ENCODE measurements at regions not wholly inside any gene's neighbourhood (a gene's known extent, or its start where the extent isn't known, plus 50 kb on each side); places are given as distances from the start of the nearest gene placed in this dataset.
A peak's percentile ranks its signal among the peaks of the same experiment; 100 is the strongest.

GRCh38 chr6:92176666-92177065 is 1242.7 kb downstream of the EPHA7 start:
- H3K27me3 ChIP-seq (ENCODE audit: control insufficient read depth in 3 of 3, insufficient read depth in 3 of 3, low read length in 2 of 3), result no peaks in the 10 kb centered on the region
- no peak overlapping the region for H3K9ac ChIP-seq (ENCODE audit: insufficient read depth in 1 of 2, low read length in 2 of 2)
- ATAC-seq (ENCODE audit: insufficient read depth, low FRiP score) (no peak), DNase-seq (peak in 1 of 3 donors; percentile 25)
- no peaks in the 10 kb centered on the region for H3K4me1 ChIP-seq (ENCODE audit: control insufficient read depth in 5 of 5, insufficient read depth in 5 of 5, low read length in 5 of 5)
- H3K4me3 ChIP-seq, result no peak overlapping the region
- H3K36me3 ChIP-seq (ENCODE audit: control insufficient read depth in 4 of 4, insufficient read depth in 4 of 4, low read length in 4 of 4), result no peaks in the 10 kb centered on the region
- no peaks in the 10 kb centered on the region for H3K9me3 ChIP-seq (ENCODE audit: control insufficient read depth in 4 of 4, insufficient read depth in 3 of 4, low read length in 3 of 4)
- 47 to 58% methylated on average over 1 of the region's 1 CpG for WGBS, 2 donors
- TF ChIP-seq, protein P1, sequence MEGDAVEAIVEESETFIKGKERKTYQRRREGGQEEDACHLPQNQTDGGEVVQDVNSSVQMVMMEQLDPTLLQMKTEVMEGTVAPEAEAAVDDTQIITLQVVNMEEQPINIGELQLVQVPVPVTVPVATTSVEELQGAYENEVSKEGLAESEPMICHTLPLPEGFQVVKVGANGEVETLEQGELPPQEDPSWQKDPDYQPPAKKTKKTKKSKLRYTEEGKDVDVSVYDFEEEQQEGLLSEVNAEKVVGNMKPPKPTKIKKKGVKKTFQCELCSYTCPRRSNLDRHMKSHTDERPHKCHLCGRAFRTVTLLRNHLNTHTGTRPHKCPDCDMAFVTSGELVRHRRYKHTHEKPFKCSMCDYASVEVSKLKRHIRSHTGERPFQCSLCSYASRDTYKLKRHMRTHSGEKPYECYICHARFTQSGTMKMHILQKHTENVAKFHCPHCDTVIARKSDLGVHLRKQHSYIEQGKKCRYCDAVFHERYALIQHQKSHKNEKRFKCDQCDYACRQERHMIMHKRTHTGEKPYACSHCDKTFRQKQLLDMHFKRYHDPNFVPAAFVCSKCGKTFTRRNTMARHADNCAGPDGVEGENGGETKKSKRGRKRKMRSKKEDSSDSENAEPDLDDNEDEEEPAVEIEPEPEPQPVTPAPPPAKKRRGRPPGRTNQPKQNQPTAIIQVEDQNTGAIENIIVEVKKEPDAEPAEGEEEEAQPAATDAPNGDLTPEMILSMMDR (IDR thresholded peaks at IDR 0.05; ENCODE audit: control extremely low read depth, extremely low read depth), result no peak
- no peak overlapping the region for H3K27ac ChIP-seq (ENCODE audit: low read depth in 1 of 2, low read length in 1 of 2)

DNA sequence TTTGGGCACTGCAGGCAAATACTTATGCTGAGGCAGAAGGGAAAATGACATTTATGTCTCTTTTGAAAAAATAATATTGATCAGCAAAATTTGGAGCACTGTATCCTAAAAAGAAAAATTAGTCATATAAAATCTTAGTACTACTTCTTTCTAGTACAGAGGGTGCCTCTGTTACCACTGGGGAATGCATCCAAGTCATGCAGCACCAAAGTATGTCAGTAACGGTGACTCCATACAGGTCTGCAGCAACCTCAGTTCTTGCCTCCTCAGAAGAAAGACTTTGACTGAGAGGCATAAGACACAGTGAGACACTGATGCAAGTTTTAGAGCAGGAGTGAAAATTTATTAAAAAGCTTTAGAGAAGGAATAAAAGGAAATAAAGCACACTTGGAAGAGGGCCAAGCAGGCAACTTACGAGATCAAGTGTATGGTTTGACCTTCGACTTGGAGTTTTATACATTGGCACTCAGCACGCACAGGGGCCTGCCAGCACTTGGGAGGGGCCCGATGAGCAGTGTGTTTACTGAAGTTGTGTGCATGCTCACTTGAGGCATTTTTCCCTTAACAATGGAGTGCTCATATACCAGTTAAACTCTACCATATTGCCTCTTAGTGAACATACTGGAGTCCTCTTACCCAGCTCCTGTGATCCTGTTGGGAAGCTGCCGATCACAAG is 1244.8 kb downstream of the EPHA7 start:
- TF ChIP-seq, protein P1 (IDR thresholded peaks at IDR 0.05; ENCODE audit: control extremely low read depth, extremely low read depth), result no peak
- no peak for DNase-seq
- H3K36me3 ChIP-seq (ENCODE audit: control insufficient read depth in 4 of 4, insufficient read depth in 4 of 4, low read length in 4 of 4), result no peaks in the 10 kb centered on the region
- 56 to 79% methylated on average over 6 of the region's 6 CpGs for WGBS, 2 donors
- no peak overlapping the region for H3K27ac ChIP-seq (ENCODE audit: low read depth in 1 of 2, low read length in 1 of 2)
- no peak for ATAC-seq (ENCODE audit: insufficient read depth, low FRiP score)
- no peak overlapping the region for H3K4me3 ChIP-seq
- H3K9ac ChIP-seq (ENCODE audit: insufficient read depth in 1 of 2, low read length in 2 of 2), result no peak overlapping the region
- H3K4me1 ChIP-seq (ENCODE audit: control insufficient read depth in 5 of 5, insufficient read depth in 5 of 5, low read length in 5 of 5), result no peaks in the 10 kb centered on the region
- no peaks in the 10 kb centered on the region for H3K27me3 ChIP-seq (ENCODE audit: control insufficient read depth in 3 of 3, insufficient read depth in 3 of 3, low read length in 2 of 3)
- H3K9me3 ChIP-seq (ENCODE audit: control insufficient read depth in 4 of 4, insufficient read depth in 3 of 4, low read length in 3 of 4), result no peaks in the 10 kb centered on the region

DNA sequence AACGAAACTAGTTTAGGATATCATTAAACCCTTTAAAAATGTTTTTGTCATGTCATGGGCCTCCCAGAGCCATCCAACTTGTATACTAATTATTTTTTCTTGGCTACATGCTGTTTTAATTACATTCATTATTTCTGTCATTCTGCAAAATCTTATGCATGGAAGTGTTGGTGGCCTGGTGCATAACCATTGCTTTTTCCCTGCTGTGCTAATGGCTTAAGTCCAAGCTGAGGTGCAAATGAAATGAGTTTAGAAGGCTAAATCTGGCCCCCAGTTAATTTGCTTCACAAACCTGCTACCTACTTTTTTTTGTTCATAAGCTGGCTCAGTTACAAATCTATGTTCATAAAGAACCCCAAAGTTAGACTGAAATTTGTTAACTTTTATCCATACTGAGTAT is 1249.9 kb downstream of the EPHA7 start:
- WGBS, 2 donors, result 80 to 91% methylated on average over 1 of the region's 1 CpG
- no peak overlapping the region for H3K9ac ChIP-seq (ENCODE audit: insufficient read depth in 1 of 2, low read length in 2 of 2)

More for the DNA sequence above, 1249.9 kb downstream of the EPHA7 start:
- no peaks in the 10 kb centered on the region for H3K27me3 ChIP-seq (ENCODE audit: control insufficient read depth in 3 of 3, insufficient read depth in 3 of 3, low read length in 2 of 3)
- H3K9me3 ChIP-seq (ENCODE audit: control insufficient read depth in 4 of 4, insufficient read depth in 3 of 4, low read length in 3 of 4), result no peaks in the 10 kb centered on the region
- peaks cover 0 to 14% (median 0%) of the 10 kb centered on the region in 5 donors for H3K4me1 ChIP-seq (ENCODE audit: control insufficient read depth in 5 of 5, insufficient read depth in 5 of 5, low read length in 5 of 5)
- ATAC-seq (ENCODE audit: insufficient read depth, low FRiP score) (no peak), DNase-seq (no peak)
- no peak overlapping the region for H3K27ac ChIP-seq (ENCODE audit: low read depth in 1 of 2, low read length in 1 of 2)
- no peaks in the 10 kb centered on the region for H3K36me3 ChIP-seq (ENCODE audit: control insufficient read depth in 4 of 4, insufficient read depth in 4 of 4, low read length in 4 of 4)
- TF ChIP-seq, protein P1 (IDR thresholded peaks at IDR 0.05; ENCODE audit: control extremely low read depth, extremely low read depth), result no peak
- no peak overlapping the region for H3K4me3 ChIP-seq

All from lung (tissue), 11 donors.